DND-41 (cell line): ENCODE measurements at regions not wholly inside any gene's neighbourhood (a gene's known extent, or its start where the extent isn't known, plus 50 kb on each side); places are given as distances from the start of the nearest gene placed in this dataset.
"Not testable (repeated sequence)": the region's sequence is repeated elsewhere in the genome, so short reads cannot be mapped to it uniquely, and the experiment has no call there.

Experiments used
- EZH2 ChIP-seq: IDR thresholded peaks from 3 replicates; pipeline ENCODE4 v1.6.1; 2012; ENCODE audit warnings: borderline replicate concordance, low read depth, mild to moderate bottlenecking, moderate library complexity, low read length, inconsistent platforms; ENCODE audit not compliant: severe bottlenecking
- TF ChIP-seq, protein P1 (sequence below): IDR thresholded peaks from 2 replicates; pipeline ENCODE4 v1.5.1; 2012; ENCODE audit warnings: borderline replicate concordance, low read length, moderate library complexity, mild to moderate bottlenecking; ENCODE audit not compliant: poor library complexity, severe bottlenecking; ENCODE audit errors: extremely low read depth

DNA sequence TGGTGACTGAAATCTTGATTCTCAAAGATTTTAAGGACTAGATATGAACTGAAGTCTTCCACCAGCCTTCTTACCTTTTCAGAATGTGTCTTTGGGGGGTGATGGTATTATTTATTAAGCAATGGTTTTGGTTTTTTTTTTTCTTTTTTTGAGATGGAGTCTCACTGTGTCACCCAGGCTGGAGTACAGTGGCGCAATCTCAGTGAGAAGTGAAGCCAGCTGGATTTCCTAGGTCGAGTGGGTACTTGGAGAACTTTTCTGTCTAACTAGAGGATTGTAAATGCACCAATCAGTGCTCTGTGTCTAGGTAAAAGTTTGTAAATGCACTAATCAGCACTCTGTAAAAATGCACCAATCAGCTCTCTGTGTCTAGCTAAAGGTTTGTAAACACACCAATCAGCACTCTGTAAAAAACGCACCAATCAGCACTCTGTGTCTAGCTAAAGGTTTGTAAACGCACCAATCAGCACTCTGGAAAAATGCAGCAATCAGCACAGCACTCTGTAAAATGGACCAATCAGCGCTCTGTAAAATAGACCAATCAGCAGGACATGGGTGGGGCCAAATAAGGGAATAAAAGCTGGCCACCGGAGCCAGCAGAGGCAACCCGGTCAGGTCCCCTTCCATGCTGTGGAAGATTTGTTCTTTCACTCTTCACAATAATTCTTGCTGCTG lies 97.1 kb downstream of the COPRS start:
- TF ChIP-seq, protein P1, sequence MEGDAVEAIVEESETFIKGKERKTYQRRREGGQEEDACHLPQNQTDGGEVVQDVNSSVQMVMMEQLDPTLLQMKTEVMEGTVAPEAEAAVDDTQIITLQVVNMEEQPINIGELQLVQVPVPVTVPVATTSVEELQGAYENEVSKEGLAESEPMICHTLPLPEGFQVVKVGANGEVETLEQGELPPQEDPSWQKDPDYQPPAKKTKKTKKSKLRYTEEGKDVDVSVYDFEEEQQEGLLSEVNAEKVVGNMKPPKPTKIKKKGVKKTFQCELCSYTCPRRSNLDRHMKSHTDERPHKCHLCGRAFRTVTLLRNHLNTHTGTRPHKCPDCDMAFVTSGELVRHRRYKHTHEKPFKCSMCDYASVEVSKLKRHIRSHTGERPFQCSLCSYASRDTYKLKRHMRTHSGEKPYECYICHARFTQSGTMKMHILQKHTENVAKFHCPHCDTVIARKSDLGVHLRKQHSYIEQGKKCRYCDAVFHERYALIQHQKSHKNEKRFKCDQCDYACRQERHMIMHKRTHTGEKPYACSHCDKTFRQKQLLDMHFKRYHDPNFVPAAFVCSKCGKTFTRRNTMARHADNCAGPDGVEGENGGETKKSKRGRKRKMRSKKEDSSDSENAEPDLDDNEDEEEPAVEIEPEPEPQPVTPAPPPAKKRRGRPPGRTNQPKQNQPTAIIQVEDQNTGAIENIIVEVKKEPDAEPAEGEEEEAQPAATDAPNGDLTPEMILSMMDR, result not testable (repeated sequence)
- not testable (repeated sequence) for TF ChIP-seq EZH2
